A673 (cell line): ENCODE measurements at regions not wholly inside any gene's neighbourhood (a gene's known extent, or its start where the extent isn't known, plus 50 kb on each side); places are given as distances from the start of the nearest gene placed in this dataset.

Experiments
- BruUV-seq: library from RNA; stranded (reverse); fragments of 400-500 nt; replicated peaks from 2 replicates; lab custom pipeline; 2021; lab: Mats Ljungman, UMichigan
- CTCF ChIA-PET: fragments of 300-600 bp; sonication (Branson Sonifier 250); formaldehyde crosslinking; loops from one replicate; lab custom pipeline; 2022; ENCODE audit warnings: antibody characterized with exemption; lab: Charles Lee
- POLR2A ChIA-PET: fragments of 300-600 bp; sonication (Branson Sonifier 250); formaldehyde crosslinking; loops from one replicate; lab custom pipeline; 2022; ENCODE audit warnings: antibody characterized with exemption; ENCODE audit not compliant: low non-redundant PET; lab: Charles Lee
- DNase-seq: peaks from one replicate; pipeline ENCODE4 v3.0.0-alpha.2; 2015; ENCODE audit warnings: low spot score
- H3K27ac ChIP-seq: fragments of 200-600 bp; sonication (generic); 2 replicates; pipeline ENCODE4 v1.5.1; 2016; ENCODE audit warnings: mixed run types, low read depth, mild to moderate bottlenecking, mixed read lengths, antibody characterized with exemption, low read length; ENCODE audit not compliant: poor library complexity, severe bottlenecking
- H3K27me3 ChIP-seq: fragments of 200-600 bp; sonication (generic); replicated peaks from 2 replicates; pipeline ENCODE4 v1.6.1; 2017; ENCODE audit warnings: mixed run types, low read depth, mild to moderate bottlenecking, mixed read lengths, antibody characterized with exemption, low read length; ENCODE audit not compliant: insufficient read depth, poor library complexity
- H3K36me3 ChIP-seq: fragments of 200-600 bp; sonication (generic); 2 replicates; pipeline ENCODE4 v1.6.1; 2016; ENCODE audit warnings: mixed run types, mild to moderate bottlenecking, mixed read lengths, antibody characterized with exemption, low read length; ENCODE audit not compliant: insufficient read depth, poor library complexity, severe bottlenecking
- H3K4me1 ChIP-seq: fragments of 200-600 bp; sonication (generic); 2 replicates; pipeline ENCODE4 v1.6.1; 2017; ENCODE audit warnings: mixed run types, mild to moderate bottlenecking, mixed read lengths, antibody characterized with exemption, low read length; ENCODE audit not compliant: insufficient read depth, poor library complexity, severe bottlenecking
- H3K4me3 ChIP-seq: fragments of 200-600 bp; sonication (generic); 2 replicates; pipeline ENCODE4 v1.5.1; 2016; ENCODE audit warnings: low read depth, mixed run types, mild to moderate bottlenecking, mixed read lengths, low read length; ENCODE audit not compliant: poor library complexity, severe bottlenecking
- H3K9me3 ChIP-seq: fragments of 200-600 bp; sonication (generic); 2 replicates; pipeline ENCODE4 v1.6.1; 2016; ENCODE audit warnings: mixed run types, low read depth, mild to moderate bottlenecking, mixed read lengths, antibody characterized with exemption, low read length; ENCODE audit not compliant: poor library complexity, severe bottlenecking
- EZH2 ChIP-seq: fragments of 200-600 bp; sonication (generic); IDR thresholded peaks from 2 replicates; pipeline ENCODE4 v1.6.1; 2017; ENCODE audit warnings: borderline replicate concordance, low read depth, mild to moderate bottlenecking, mixed read lengths, antibody characterized with exemption, low read length; ENCODE audit not compliant: poor library complexity, severe bottlenecking
- intact Hi-C: fragments of 100-400 bp; cut with micrococcal nuclease; formaldehyde crosslinking; loops from one replicate; pipeline ENCODE4 v1.10.0; 2022; ENCODE audit not compliant: unreplicated experiment
- TF ChIP-seq, protein P1 (sequence below): fragments of 300-800, 200-600 bp; sonication (generic); conservative IDR thresholded peaks from 2 replicates; pipeline ENCODE4 v1.5.1; 2017; ENCODE audit warnings: low read depth, mild to moderate bottlenecking, antibody characterized with exemption, low read length, moderate library complexity, mixed read lengths

GRCh38 chr2:4217737-4218136, 514.4 kb downstream of the DCDC2C start:
- TF ChIP-seq, protein P1, sequence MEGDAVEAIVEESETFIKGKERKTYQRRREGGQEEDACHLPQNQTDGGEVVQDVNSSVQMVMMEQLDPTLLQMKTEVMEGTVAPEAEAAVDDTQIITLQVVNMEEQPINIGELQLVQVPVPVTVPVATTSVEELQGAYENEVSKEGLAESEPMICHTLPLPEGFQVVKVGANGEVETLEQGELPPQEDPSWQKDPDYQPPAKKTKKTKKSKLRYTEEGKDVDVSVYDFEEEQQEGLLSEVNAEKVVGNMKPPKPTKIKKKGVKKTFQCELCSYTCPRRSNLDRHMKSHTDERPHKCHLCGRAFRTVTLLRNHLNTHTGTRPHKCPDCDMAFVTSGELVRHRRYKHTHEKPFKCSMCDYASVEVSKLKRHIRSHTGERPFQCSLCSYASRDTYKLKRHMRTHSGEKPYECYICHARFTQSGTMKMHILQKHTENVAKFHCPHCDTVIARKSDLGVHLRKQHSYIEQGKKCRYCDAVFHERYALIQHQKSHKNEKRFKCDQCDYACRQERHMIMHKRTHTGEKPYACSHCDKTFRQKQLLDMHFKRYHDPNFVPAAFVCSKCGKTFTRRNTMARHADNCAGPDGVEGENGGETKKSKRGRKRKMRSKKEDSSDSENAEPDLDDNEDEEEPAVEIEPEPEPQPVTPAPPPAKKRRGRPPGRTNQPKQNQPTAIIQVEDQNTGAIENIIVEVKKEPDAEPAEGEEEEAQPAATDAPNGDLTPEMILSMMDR: no peak
- no peak overlapping the region for H3K4me3 ChIP-seq
- H3K27ac ChIP-seq: no peak overlapping the region
- ChIA-PET CTCF (interaction anchor here (0.7 kb wide), 1 partner anchor 484 kb away, joined by 3 read pairs; no protein-coding TSS in a partner anchor), POLR2A (no interaction called here)
- intact Hi-C loops: loop anchor here (2.0 kb wide), 3 partner anchors 67 to 545 kb away; no protein-coding TSS in a partner anchor
- no TSS peak for BruUV-seq
- no peaks in the 10 kb centered on the region for H3K27me3 ChIP-seq
- peaks cover 3% of the 10 kb centered on the region for H3K36me3 ChIP-seq
- peaks cover 39% of the 10 kb centered on the region for H3K4me1 ChIP-seq
- peaks cover 4% of the 10 kb centered on the region for H3K9me3 ChIP-seq
- no peak for DNase-seq

DNA sequence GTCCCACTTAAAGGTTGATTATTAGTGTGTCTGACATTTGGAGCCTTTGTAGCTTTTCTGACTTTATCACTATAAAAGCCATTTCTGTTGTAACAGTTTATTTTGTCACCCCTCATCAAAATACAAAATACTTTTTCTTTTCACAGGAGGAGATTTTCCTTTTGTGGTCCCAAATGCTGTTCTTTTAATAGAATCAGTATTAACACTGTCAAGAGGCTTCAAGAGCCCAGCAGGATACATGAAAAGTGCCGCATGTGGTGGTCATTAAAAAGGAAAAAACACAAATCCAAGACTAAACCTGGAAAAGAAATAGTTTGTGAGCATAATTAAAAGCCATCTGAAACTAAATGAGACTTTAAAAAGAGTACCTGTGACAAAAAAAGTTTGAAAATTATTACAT, 515.7 kb downstream of the DCDC2C start:
- POLR2A ChIA-PET: no interaction called here
- peak; percentile 94 for DNase-seq
- Histone ChIP-seq H3K27ac (peak overlapping the region; percentile 74), H3K27me3 (no peaks in the 10 kb centered on the region), H3K9me3 (peaks cover 3% of the 10 kb centered on the region), H3K36me3 (no peaks in the 10 kb centered on the region), H3K4me1 (peaks cover 39% of the 10 kb centered on the region), H3K4me3 (no peak overlapping the region)
- intact Hi-C loops: loop anchor here (1.0 to 2.0 kb wide), 4 partner anchors 68 to 544 kb away; no protein-coding TSS in a partner anchor
- BruUV-seq: no TSS peak
- no peak for TF ChIP-seq EZH2
- TF ChIP-seq, protein P1: no peak
- CTCF ChIA-PET: no interaction called here

GRCh38 chr2:4219571-4219970, 516.2 kb downstream of the DCDC2C start:
- no TSS peak for BruUV-seq
- Histone ChIP-seq H3K36me3 (no peaks in the 10 kb centered on the region), H3K27ac (peak overlapping the region; percentile 74), H3K27me3 (no peaks in the 10 kb centered on the region), H3K4me3 (no peak overlapping the region), H3K9me3 (peaks cover 3% of the 10 kb centered on the region), H3K4me1 (peaks cover 39% of the 10 kb centered on the region)
- ChIA-PET CTCF (interaction anchor here (0.7 kb wide), 2 partner anchors 495 to 543 kb away, joined by 3 read pairs; no protein-coding TSS in a partner anchor), POLR2A (no interaction called here)
- intact Hi-C loops: loop anchor here (1.0 to 2.0 kb wide), 4 partner anchors 69 to 543 kb away; no protein-coding TSS in a partner anchor
- TF ChIP-seq, protein P1: no peak
- TF ChIP-seq EZH2: no peak
- DNase-seq: peak; percentile 93
